C4-2B (cell line): ENCODE measurements at regions not wholly inside any gene's neighbourhood (a gene's known extent, or its start where the extent isn't known, plus 50 kb on each side); places are given as distances from the start of the nearest gene placed in this dataset.

Experiments used
- CTCF ChIP-seq: fragments of 450-650 bp; conservative IDR thresholded peaks from 2 replicates; pipeline ENCODE4 v1.5.1; 2017; ENCODE audit warnings: mild to moderate bottlenecking
- ZFX ChIP-seq: fragments of 450-650 bp; IDR thresholded peaks from 2 replicates; pipeline ENCODE4 v1.6.1; 2017

DNA sequence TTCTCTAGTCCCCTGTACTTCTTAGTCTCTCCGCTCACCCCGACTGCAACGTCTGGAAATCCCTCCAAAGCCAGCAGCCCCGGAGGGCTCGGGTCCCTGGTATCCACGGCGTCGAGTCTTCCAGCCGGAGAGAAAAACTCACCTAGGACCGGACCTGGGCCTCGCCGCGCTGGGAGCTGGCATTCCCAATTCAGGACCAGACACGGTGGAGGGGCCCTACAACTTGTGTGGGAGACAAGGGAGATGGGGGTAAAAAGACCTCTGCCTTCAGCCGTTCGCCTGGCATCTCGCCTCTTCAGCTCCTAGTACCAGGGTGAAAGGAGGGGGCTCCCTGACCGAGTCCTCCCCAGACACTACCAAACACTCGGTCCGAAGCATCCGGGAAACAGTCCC is 64.3 kb downstream of the GPX5 start:
- no peak for TF ChIP-seq CTCF
- TF ChIP-seq ZFX: no peak
